HL-60 (cell line): ENCODE measurements at regions not wholly inside any gene's neighbourhood (a gene's known extent, or its start where the extent isn't known, plus 50 kb on each side); places are given as distances from the start of the nearest gene placed in this dataset.

Experiments used
- CTCF ChIP-seq: IDR thresholded peaks from one replicate; pipeline ENCODE4 v1.5.1; 2011; ENCODE audit warnings: low read length, control low read depth, inconsistent platforms; ENCODE audit not compliant: insufficient read depth
- GABPA ChIP-seq: IDR thresholded peaks from 2 replicates; pipeline ENCODE4 v1.6.1; 2012; ENCODE audit warnings: low read depth

GRCh38 chr12:73984552-73984951 is 553.1 kb upstream of the ATXN7L3B start:
- TF ChIP-seq CTCF (no peak), GABPA (no peak)
